Caco-2 (cell line): ENCODE measurements at regions not wholly inside any gene's neighbourhood (a gene's known extent, or its start where the extent isn't known, plus 50 kb on each side); places are given as distances from the start of the nearest gene placed in this dataset.

Source experiments
- BruUV-seq: library from RNA; stranded (reverse); fragments of 400-500 nt; replicated peaks from 2 replicates; lab custom pipeline; 2021; lab: Mats Ljungman, UMichigan
- CTCF ChIA-PET: fragments of 300-600 bp; sonication (Branson Sonifier 250); formaldehyde crosslinking; loops from one replicate; lab custom pipeline; 2022; ENCODE audit warnings: antibody characterized with exemption; lab: Charles Lee
- POLR2A ChIA-PET: fragments of 300-600 bp; sonication (Branson Sonifier 250); formaldehyde crosslinking; loops from one replicate; lab custom pipeline; 2022; ENCODE audit warnings: antibody characterized with exemption; lab: Charles Lee
- DNase-seq, 2 experiments: peaks; one replicate each; pipeline versions ENCODE4 v3.0.0 to v3.0.0-alpha.2; 2020 to 2022
- H3K27me3 ChIP-seq: replicated peaks from 2 replicates; pipeline ENCODE4 v1.6.0; 2011; ENCODE audit warnings: low read length; ENCODE audit not compliant: control insufficient read depth, insufficient read depth
- H3K36me3 ChIP-seq: 2 replicates; pipeline ENCODE4 v1.5.1; 2011; ENCODE audit warnings: low read length; ENCODE audit not compliant: control insufficient read depth, insufficient read depth
- H3K4me1 ChIP-seq: fragments of 250-450 bp; sonication (Bioruptor Pico); 2 replicates; pipeline ENCODE4 v1.5.1; 2020; ENCODE audit warnings: mild to moderate bottlenecking
- H3K4me3 ChIP-seq: 2 replicates; pipeline ENCODE4 v1.5.1; 2011; ENCODE audit warnings: low read depth, mild to moderate bottlenecking, control low read depth, low read length
- H3K9me3 ChIP-seq: fragments of 250-450 bp; sonication (Bioruptor Pico); 2 replicates; pipeline ENCODE4 v1.5.1; 2020; ENCODE audit warnings: mild to moderate bottlenecking, moderate library complexity
- H3K27ac Mint-ChIP-seq: one replicate; pipeline ENCODE4 v1.8.0; 2022; ENCODE audit warnings: mixed read lengths; ENCODE audit not compliant: unreplicated experiment
- H3K27me3 Mint-ChIP-seq: one replicate; pipeline ENCODE4 v1.8.0; 2022; ENCODE audit warnings: mixed read lengths; ENCODE audit not compliant: insufficient read depth, unreplicated experiment
- H3K36me3 Mint-ChIP-seq: one replicate; pipeline ENCODE4 v1.8.0; 2022; ENCODE audit warnings: mild to moderate bottlenecking, mixed read lengths; ENCODE audit not compliant: insufficient read depth, unreplicated experiment
- H3K4me1 Mint-ChIP-seq: one replicate; pipeline ENCODE4 v1.8.0; 2022; ENCODE audit warnings: low read depth, mixed read lengths; ENCODE audit not compliant: unreplicated experiment
- H3K4me3 Mint-ChIP-seq: one replicate; pipeline ENCODE4 v1.8.0; 2022; ENCODE audit warnings: mild to moderate bottlenecking, moderate library complexity, mixed read lengths; ENCODE audit not compliant: unreplicated experiment
- H3K9me3 Mint-ChIP-seq: one replicate; pipeline ENCODE4 v1.8.0; 2022; ENCODE audit warnings: mixed read lengths; ENCODE audit not compliant: unreplicated experiment
- CTCF ChIP-seq, 2 experiments: fragments of 200-600 bp in 1 of 2; IDR thresholded peaks; 1 replicate in 1 of 2; 2 replicates in 1 of 2; pipeline versions ENCODE4 v1.5.1 to v1.8.0; 2011 to 2022; ENCODE audit warnings: antibody characterized with exemption in 1 of 2, control low read depth in 1 of 2, inconsistent platforms in 1 of 2, low read depth in 1 of 2, low read length in 1 of 2, mild to moderate bottlenecking in 1 of 2, moderate library complexity in 1 of 2; ENCODE audit not compliant: insufficient read depth in 1 of 2, severe bottlenecking in 1 of 2, unreplicated experiment in 1 of 2
- intact Hi-C: fragments of 100-400 bp; cut with micrococcal nuclease; formaldehyde crosslinking; loops from one replicate; pipeline ENCODE4 v1.10.0; 2022; ENCODE audit not compliant: unreplicated experiment

GRCh38 chr6:125529061-125529460 lies 220.4 kb upstream of the HEY2 start:
- no peaks in the 10 kb centered on the region for H3K36me3 Mint-ChIP-seq
- H3K9me3 Mint-ChIP-seq = no peaks in the 10 kb centered on the region
- Histone ChIP-seq H3K36me3 (no peaks in the 10 kb centered on the region), H3K4me1 (no peaks in the 10 kb centered on the region), H3K27me3 (no peaks in the 10 kb centered on the region; the same call in 1 of the 2 replicates), H3K9me3 (no peaks in the 10 kb centered on the region), H3K4me3 (no peak overlapping the region)
- TF ChIP-seq CTCF (IDR thresholded peaks at IDR 0.05; ENCODE audit: insufficient read depth in 1 of 2, low read depth in 1 of 2, low read length in 1 of 2, severe bottlenecking in 1 of 2, unreplicated experiment in 1 of 2) = no peak
- H3K4me1 Mint-ChIP-seq = no peaks in the 10 kb centered on the region
- DNase-seq = no peak
- no peak overlapping the region for H3K27ac Mint-ChIP-seq
- ChIA-PET CTCF (no interaction called here), POLR2A (no interaction called here)
- BruUV-seq = no TSS peak
- peaks cover 26% of the 10 kb centered on the region for H3K27me3 Mint-ChIP-seq
- H3K4me3 Mint-ChIP-seq = no peak overlapping the region
- intact Hi-C loops = no loop called here

- POLR2A ChIA-PET = no interaction called here
- H3K4me1 Mint-ChIP-seq = no peaks in the 10 kb centered on the region
- DNase-seq = no peak
Measured at GRCh38 chr6:125533710-125534397, 215.6 kb upstream of the HEY2 start.

More at GRCh38 chr6:125533710-125534397, 215.6 kb upstream of the HEY2 start:
- Mint-ChIP-seq H3K9me3 (no peaks in the 10 kb centered on the region), H3K36me3 (no peaks in the 10 kb centered on the region), H3K4me3 (no peak overlapping the region), H3K27me3 (peaks cover 28% of the 10 kb centered on the region), H3K27ac (no peak overlapping the region)
- Histone ChIP-seq H3K36me3 (no peaks in the 10 kb centered on the region), H3K4me1 (no peaks in the 10 kb centered on the region), H3K9me3 (no peaks in the 10 kb centered on the region), H3K27me3 (no peaks in the 10 kb centered on the region; the same call in 1 of the 2 replicates), H3K4me3 (no peak overlapping the region)
- no TSS peak for BruUV-seq
- no peak for TF ChIP-seq CTCF (IDR thresholded peaks at IDR 0.05; ENCODE audit: insufficient read depth in 1 of 2, low read depth in 1 of 2, low read length in 1 of 2, severe bottlenecking in 1 of 2, unreplicated experiment in 1 of 2)
- CTCF ChIA-PET = no interaction called here
- intact Hi-C loops = no loop called here
